Retinal pigment epithelial cell (primary cell): ENCODE measurements at regions not wholly inside any gene's neighbourhood (a gene's known extent, or its start where the extent isn't known, plus 50 kb on each side); places are given as distances from the start of the nearest gene placed in this dataset.

Experiments used
- DNase-seq: peaks from one replicate; pipeline ENCODE4 v3.0.0-alpha.2; 2010; ENCODE audit warnings: low read depth
- H3K4me3 ChIP-seq: 2 replicates; pipeline ENCODE4 v1.5.1; 2011; ENCODE audit warnings: mild to moderate bottlenecking, low read length, control low read depth, moderate library complexity
- TF ChIP-seq, protein P1 (sequence below): conservative IDR thresholded peaks from 2 replicates; pipeline ENCODE4 v1.5.1; 2011; ENCODE audit warnings: low read depth, low read length, control low read depth, inconsistent platforms

DNA sequence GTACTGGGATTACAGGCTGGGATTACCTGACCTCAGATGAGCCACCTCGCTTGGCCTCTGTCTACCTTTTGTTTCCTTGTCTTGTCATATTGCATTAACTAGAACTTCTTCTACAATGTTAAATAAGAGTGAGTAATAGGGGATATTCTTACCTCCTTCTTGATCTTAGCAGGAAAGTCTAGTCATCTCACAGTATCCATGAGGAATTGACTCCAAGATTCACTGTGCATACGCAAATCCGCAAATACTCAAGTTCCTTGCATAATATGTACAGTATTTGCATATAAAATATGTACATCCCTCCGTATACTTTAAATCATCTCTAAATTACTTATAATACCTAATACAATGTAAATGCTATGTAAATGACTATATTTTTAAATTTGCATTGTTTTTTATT, 78.3 kb downstream of the POLR1D start:
- TF ChIP-seq, protein P1, sequence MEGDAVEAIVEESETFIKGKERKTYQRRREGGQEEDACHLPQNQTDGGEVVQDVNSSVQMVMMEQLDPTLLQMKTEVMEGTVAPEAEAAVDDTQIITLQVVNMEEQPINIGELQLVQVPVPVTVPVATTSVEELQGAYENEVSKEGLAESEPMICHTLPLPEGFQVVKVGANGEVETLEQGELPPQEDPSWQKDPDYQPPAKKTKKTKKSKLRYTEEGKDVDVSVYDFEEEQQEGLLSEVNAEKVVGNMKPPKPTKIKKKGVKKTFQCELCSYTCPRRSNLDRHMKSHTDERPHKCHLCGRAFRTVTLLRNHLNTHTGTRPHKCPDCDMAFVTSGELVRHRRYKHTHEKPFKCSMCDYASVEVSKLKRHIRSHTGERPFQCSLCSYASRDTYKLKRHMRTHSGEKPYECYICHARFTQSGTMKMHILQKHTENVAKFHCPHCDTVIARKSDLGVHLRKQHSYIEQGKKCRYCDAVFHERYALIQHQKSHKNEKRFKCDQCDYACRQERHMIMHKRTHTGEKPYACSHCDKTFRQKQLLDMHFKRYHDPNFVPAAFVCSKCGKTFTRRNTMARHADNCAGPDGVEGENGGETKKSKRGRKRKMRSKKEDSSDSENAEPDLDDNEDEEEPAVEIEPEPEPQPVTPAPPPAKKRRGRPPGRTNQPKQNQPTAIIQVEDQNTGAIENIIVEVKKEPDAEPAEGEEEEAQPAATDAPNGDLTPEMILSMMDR, result no peak
- no peak overlapping the region for H3K4me3 ChIP-seq
- no peak for DNase-seq

DNA sequence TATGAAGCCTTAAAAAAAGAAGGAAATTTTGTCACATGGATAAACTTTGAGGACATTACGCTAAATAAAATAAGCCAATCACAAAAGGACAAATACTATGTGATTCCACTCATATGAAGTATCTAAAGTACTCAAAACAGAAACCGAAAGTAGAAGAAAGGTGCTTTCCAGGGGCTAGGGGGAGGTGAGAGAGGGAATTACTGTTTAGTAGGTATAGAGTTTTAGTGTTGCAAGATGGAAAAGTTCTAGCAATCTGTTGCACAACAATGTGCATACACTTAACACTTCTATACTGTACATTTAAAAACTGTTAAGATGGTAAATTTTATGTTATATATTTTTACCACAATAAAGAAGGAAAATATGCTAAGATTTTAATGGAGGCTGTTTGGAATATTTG, 83.0 kb downstream of the POLR1D start:
- DNase-seq, result no peak
- TF ChIP-seq, protein P1, result no peak

DNA sequence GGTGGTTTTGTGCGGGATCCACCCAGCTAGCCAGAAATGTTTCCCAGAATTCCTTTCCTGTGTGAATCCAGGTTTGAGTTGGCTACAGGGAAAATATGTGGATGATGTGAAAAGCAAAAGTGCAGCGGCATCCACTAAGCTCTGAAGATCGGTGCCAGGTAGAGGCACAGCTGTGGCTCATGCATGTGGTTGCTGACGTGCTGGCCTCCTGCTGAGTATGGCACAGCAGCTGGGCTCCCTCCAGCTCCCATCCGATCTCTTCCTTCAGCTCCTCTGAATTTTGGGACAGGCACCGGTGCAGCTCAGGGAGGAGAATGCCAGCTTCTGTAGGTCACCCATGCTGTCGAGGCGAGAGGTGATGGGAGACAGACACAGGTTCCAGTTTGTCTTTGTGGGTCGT, 84.0 kb upstream of the GSX1 start:
- DNase-seq, result no peak
- no peak overlapping the region for H3K4me3 ChIP-seq
- TF ChIP-seq, protein P1, result no peak

More for the DNA sequence above, 83.0 kb downstream of the POLR1D start:
- no peak overlapping the region for H3K4me3 ChIP-seq

DNA sequence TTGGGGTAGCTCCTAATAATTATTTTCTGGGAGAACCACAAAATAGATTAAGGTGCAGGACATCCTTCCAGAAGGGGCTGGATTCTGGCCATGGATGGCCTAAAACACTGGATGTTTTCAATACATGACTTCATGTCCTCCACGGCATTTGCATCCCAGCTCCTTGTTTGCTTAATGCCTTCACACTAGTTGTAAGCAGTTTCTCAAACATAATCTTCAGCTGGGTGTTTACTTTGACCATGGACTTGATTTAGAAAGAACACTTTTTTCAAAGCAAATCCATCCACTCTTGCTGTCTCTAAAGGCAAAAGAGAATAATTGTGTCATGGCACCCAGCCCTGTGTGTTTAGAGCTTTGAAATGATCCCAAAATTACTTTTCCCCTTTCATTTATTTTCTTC, 82.5 kb upstream of the GSX1 start:
- DNase-seq, result no peak
- TF ChIP-seq, protein P1, result no peak
- no peak overlapping the region for H3K4me3 ChIP-seq

DNA sequence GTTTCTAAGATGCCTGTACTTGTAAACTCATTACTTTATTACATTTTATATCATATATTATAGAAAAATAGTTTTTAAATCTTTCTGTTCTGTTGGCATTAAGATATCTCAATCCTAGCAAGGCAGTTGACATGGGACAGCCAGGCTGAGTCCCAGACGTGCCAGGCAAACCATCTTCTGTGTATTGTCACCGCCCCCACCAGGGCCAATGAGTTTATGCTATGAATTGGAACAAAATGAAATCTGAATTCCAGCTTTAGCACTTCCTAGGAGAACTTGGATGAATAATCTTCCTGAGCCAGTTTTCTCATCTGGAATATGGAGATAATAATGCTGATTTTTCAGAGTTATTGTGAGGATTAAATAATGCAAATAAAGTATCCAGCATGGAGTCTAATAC, 79.9 kb upstream of the GSX1 start:
- no peak for DNase-seq

DNA sequence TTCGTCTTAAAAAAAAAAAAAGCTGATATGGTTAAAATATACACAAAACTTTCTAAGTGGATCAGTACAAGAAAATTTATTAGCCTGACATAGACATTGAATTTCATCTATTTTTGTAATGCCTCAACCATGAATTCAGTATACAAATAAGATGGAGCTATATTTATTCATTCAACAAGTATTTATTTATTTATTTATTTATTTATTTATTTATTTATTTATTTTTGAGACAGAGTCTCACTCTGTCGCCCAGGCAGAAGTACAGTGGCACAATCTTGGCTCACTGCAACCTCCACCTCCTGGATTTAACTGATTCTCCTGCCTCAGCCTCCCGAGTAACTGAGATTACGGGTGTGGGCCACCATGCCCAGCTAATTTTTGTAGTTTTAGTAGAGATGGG, 78.5 kb upstream of the GSX1 start:
- TF ChIP-seq, protein P1, result no peak
- no peak for DNase-seq
- H3K4me3 ChIP-seq, result no peak overlapping the region

More for the DNA sequence above, 79.9 kb upstream of the GSX1 start:
- no peak overlapping the region for H3K4me3 ChIP-seq
- TF ChIP-seq, protein P1, result peak; percentile 31

DNA sequence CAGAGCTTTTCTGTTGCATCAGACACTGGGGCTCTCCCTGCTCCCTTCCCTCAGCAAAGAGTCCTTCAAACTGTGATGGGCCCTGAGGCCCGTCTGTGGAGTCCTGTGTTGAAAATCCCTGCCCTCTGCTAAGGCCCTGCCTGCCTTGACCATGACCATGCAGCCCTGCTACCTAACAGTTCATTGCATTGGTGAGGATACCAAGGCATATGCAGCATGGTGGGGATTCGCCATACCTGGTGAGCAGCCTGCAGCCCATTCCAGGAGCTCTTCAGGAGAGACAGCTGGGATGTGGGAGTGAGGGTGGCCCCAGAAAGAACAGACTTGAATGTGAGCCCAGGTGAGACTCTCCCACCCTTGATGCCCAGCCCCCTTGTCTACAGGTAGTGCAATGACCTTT, 70.6 kb upstream of the GSX1 start:
- H3K4me3 ChIP-seq, result no peak overlapping the region
- DNase-seq, result no peak
- TF ChIP-seq, protein P1, result no peak
